GM12878 (cell line): ENCODE measurements at regions not wholly inside any gene's neighbourhood (a gene's known extent, or its start where the extent isn't known, plus 50 kb on each side); places are given as distances from the start of the nearest gene placed in this dataset.

Experiments
- ATAC-seq: fragments of 200-7000 bp; cut with Tn5 transposase; 3 replicates; pipeline ENCODE4 v1.9.1; 2020; ENCODE audit warnings: mild to moderate bottlenecking, moderate library complexity
- BruUV-seq: library from RNA; stranded (reverse); fragments of 400-500 nt; replicated peaks from 2 replicates; lab custom pipeline; 2021; lab: Mats Ljungman, UMichigan
- CTCF ChIA-PET: fragments of 300-600 bp; sonication (Branson Sonifier 250); formaldehyde crosslinking; extraction: SDS; loops from one replicate; lab custom pipeline; 2021; ENCODE audit warnings: inconsistent platforms; lab: Yijun Ruan, JAX
- POLR2A ChIA-PET: fragments of 350-600 bp; formaldehyde crosslinking; extraction: SDS; loops from one replicate; lab custom pipeline; 2021; ENCODE audit warnings: inconsistent platforms; lab: Charles Lee
- RAD21 ChIA-PET: fragments of 300-600 bp; sonication (Branson Sonifier 250); formaldehyde crosslinking; loops from one replicate; lab custom pipeline; 2023; ENCODE audit warnings: antibody characterized with exemption; ENCODE audit not compliant: unreplicated experiment; lab: Charles Lee
- SMC1A ChIA-PET: fragments of 300-600 bp; sonication (Branson Sonifier 250); formaldehyde crosslinking; loops from one replicate; lab custom pipeline; 2023; ENCODE audit not compliant: unreplicated experiment, uncharacterized antibody; lab: Charles Lee
- DNase-seq: peaks from one replicate; pipeline ENCODE4 v3.0.0-alpha.2; 2011; ENCODE audit warnings: low read depth, low spot score
- FAIRE-seq: peaks from 3 replicates; lab custom pipeline; 2011; peaks lifted over from hg19 to GRCh38; lab: Jason Lieb, UNC
- H2AFZ ChIP-seq: 2 replicates; pipeline ENCODE4 v1.6.0; 2011; ENCODE audit warnings: low read depth, low read length, control low read depth; ENCODE audit not compliant: control insufficient read depth
- H3K27ac ChIP-seq: 2 replicates; pipeline ENCODE4 v1.5.1; 2011; ENCODE audit warnings: control low read depth; ENCODE audit not compliant: control insufficient read depth, insufficient read depth
- H3K27me3 ChIP-seq, 2 experiments: replicated peaks in 1 of 2; 2 replicates each; pipeline versions ENCODE4 v1.6.0 to v1.6.1; 2011; ENCODE audit warnings: low read length in 1 of 2; ENCODE audit not compliant: control insufficient read depth in 2 of 2, insufficient read depth in 2 of 2
- H3K36me3 ChIP-seq, 2 experiments: 2 replicates each; pipeline ENCODE4 v1.5.1; 2011; ENCODE audit warnings: low read length in 1 of 2; ENCODE audit not compliant: control insufficient read depth in 2 of 2, insufficient read depth in 2 of 2
- H3K4me1 ChIP-seq: 2 replicates; pipeline ENCODE4 v1.6.1; 2011; ENCODE audit warnings: mild to moderate bottlenecking, low read length, moderate library complexity, mixed read lengths; ENCODE audit not compliant: control insufficient read depth, insufficient read depth
- H3K4me2 ChIP-seq: 2 replicates; pipeline ENCODE4 v1.6.0; 2011; ENCODE audit warnings: control low read depth; ENCODE audit not compliant: control insufficient read depth, insufficient read depth
- H3K4me3 ChIP-seq: fragments of 200-600 bp; sonication (generic); 2 replicates; pipeline ENCODE4 v1.5.1; 2016
- H3K79me2 ChIP-seq: 2 replicates; pipeline ENCODE4 v1.6.0; 2011; ENCODE audit warnings: low read length; ENCODE audit not compliant: control insufficient read depth, insufficient read depth
- H3K9ac ChIP-seq: 2 replicates; pipeline ENCODE4 v1.8.0; 2011; ENCODE audit warnings: low read length, control low read depth, mixed read lengths; ENCODE audit not compliant: control insufficient read depth, insufficient read depth
- H3K9me3 ChIP-seq: replicated peaks from 3 replicates; pipeline ENCODE4 v1.5.1; 2011; ENCODE audit warnings: mild to moderate bottlenecking, low read length; ENCODE audit not compliant: control insufficient read depth, insufficient read depth
- H4K20me1 ChIP-seq: 2 replicates; pipeline ENCODE4 v1.6.0; 2011; ENCODE audit not compliant: control insufficient read depth, insufficient read depth
- ETV6 ChIP-seq, 2 experiments: fragments of 450-650 bp in 1 of 2; IDR thresholded peaks in 1 of 2; conservative IDR thresholded peaks in 1 of 2; 2 replicates each; pipeline ENCODE4 v1.6.1; 2014; ENCODE audit warnings: antibody characterized with exemption in 1 of 2, borderline replicate concordance in 1 of 2, low read depth in 1 of 2, mild to moderate bottlenecking in 1 of 2, moderate library complexity in 1 of 2
- HDGF ChIP-seq: fragments of 450-650 bp; IDR thresholded peaks from 2 replicates; pipeline ENCODE4 v1.6.1; 2016; ENCODE audit warnings: antibody characterized with exemption
- JUND ChIP-seq: IDR thresholded peaks from 2 replicates; pipeline ENCODE4 v1.6.1; 2012; ENCODE audit warnings: low read depth, mild to moderate bottlenecking, low read length, improper control_type of control experiment, moderate library complexity
- NFYB ChIP-seq: IDR thresholded peaks from 2 replicates; pipeline ENCODE4 v1.6.1; 2011; ENCODE audit warnings: low read depth, mild to moderate bottlenecking, low read length, improper control_type of control experiment, moderate library complexity; ENCODE audit not compliant: insufficient read depth
- NRF1 ChIP-seq: conservative IDR thresholded peaks from 2 replicates; pipeline ENCODE4 v1.6.1; 2011; ENCODE audit warnings: mild to moderate bottlenecking, low read depth, low read length, improper control_type of control experiment
- RUNX3 ChIP-seq: IDR thresholded peaks from 2 replicates; pipeline ENCODE4 v1.6.1; 2012; ENCODE audit warnings: low read length, inconsistent platforms
- WGBS: methylation state at CpG from one replicate; pipeline ENCODE4 v1.1.6; 2016; ENCODE audit warnings: low lambda C conversion rate; ENCODE audit not compliant: insufficient replicate concordance, insufficient coverage; ENCODE audit errors: missing lambda C conversion rate; 5-methylcytosine and 5-hydroxymethylcytosine counted together
- in situ Hi-C: fragments of 300-500 bp; cut with MboI; formaldehyde crosslinking; loops from 9 replicates; pipeline ENCODE4 v1.14.3; 2018; ENCODE audit warnings: mixed read lengths
- intact Hi-C: fragments of 100-400 bp; cut with micrococcal nuclease; formaldehyde crosslinking; loops from one replicate; pipeline ENCODE4 v1.14.2; 2022; ENCODE audit not compliant: unreplicated experiment
- TF ChIP-seq, protein P1 (sequence below): fragments of 450-650 bp; IDR thresholded peaks from 2 replicates; pipeline ENCODE4 v1.6.1; 2016; ENCODE audit warnings: mild to moderate bottlenecking, moderate library complexity, borderline replicate concordance
- TF ChIP-seq, protein P2 (sequence below): IDR thresholded peaks from 2 replicates; pipeline ENCODE4 v1.6.1; 2011; ENCODE audit warnings: borderline replicate concordance, low read depth, mild to moderate bottlenecking, moderate library complexity, mixed read lengths, low read length; ENCODE audit not compliant: insufficient read depth; ENCODE audit errors: extremely low read length
- TF ChIP-seq, protein P3 (sequence below): fragments of 450-650 bp; IDR thresholded peaks from 2 replicates; pipeline ENCODE4 v1.6.1; 2017; ENCODE audit warnings: mild to moderate bottlenecking, moderate library complexity

DNA sequence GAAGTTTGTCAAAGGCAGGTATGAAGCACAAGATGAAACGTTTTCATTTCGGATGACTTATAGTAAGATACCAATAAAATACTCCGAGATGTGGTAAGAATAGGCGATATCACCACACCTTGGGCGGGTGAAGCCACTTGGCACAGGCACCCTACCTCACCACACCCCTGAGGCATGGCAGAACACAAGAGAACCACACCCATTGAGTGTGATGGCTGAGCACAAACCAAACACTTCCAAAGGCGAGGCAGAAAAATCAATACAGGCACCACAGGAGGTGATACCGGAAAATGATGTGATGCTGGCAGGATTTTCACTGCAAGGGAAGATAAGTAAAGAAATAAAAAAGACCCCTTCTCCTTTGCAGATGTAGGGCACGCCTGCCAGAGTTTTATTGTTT is 332.9 kb upstream of the PRDM1 start (continued):
- TF ChIP-seq ETV6 (conservative IDR thresholded peaks at IDR 0.05 in 1 of 2, IDR thresholded peaks at IDR 0.05 in 1 of 2; ENCODE audit: borderline replicate concordance in 1 of 2, low read depth in 1 of 2) (no peak), NRF1 (no peak)

DNA sequence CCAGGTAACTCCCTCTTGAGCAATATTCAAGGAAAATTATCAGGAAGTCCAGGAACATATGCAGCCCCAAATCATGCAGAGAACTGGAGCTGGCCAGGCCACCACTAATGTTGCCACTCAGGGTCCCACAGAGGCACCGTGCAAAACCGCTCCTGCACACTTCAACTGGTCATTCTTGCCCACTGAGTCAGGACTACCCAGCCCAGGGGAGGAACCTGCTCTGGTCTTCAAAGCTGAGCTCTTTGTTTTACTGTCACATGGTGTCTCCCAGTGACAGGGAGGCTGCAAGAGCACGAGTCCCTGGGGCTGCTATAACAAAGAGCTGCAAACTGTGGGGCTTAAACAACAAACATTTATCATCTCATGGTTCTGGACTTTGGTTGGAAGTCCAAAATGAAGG is 336.0 kb upstream of the PRDM1 start:
- intact Hi-C loops: no loop called here
- FAIRE-seq (no peak), DNase-seq (no peak), ATAC-seq (no peak)
- RAD21 ChIA-PET: interaction anchor here (1.1 to 1.3 kb wide), 2 partner anchors 337 to 473 kb away, joined by 3 read pairs; no protein-coding TSS in a partner anchor
- H3K4me3 ChIP-seq: no peak overlapping the region
- H3K79me2 ChIP-seq: no peaks in the 10 kb centered on the region
- H2AFZ ChIP-seq: no peak overlapping the region
- no TSS peak for BruUV-seq
- H3K4me1 ChIP-seq: peaks cover 13% of the 10 kb centered on the region
- CTCF ChIA-PET: interaction anchor here (1.1 to 1.5 kb wide), 2 partner anchors 268 to 318 kb away, joined by 3 to 4 read pairs; no protein-coding TSS in a partner anchor
- TF ChIP-seq, protein P1, sequence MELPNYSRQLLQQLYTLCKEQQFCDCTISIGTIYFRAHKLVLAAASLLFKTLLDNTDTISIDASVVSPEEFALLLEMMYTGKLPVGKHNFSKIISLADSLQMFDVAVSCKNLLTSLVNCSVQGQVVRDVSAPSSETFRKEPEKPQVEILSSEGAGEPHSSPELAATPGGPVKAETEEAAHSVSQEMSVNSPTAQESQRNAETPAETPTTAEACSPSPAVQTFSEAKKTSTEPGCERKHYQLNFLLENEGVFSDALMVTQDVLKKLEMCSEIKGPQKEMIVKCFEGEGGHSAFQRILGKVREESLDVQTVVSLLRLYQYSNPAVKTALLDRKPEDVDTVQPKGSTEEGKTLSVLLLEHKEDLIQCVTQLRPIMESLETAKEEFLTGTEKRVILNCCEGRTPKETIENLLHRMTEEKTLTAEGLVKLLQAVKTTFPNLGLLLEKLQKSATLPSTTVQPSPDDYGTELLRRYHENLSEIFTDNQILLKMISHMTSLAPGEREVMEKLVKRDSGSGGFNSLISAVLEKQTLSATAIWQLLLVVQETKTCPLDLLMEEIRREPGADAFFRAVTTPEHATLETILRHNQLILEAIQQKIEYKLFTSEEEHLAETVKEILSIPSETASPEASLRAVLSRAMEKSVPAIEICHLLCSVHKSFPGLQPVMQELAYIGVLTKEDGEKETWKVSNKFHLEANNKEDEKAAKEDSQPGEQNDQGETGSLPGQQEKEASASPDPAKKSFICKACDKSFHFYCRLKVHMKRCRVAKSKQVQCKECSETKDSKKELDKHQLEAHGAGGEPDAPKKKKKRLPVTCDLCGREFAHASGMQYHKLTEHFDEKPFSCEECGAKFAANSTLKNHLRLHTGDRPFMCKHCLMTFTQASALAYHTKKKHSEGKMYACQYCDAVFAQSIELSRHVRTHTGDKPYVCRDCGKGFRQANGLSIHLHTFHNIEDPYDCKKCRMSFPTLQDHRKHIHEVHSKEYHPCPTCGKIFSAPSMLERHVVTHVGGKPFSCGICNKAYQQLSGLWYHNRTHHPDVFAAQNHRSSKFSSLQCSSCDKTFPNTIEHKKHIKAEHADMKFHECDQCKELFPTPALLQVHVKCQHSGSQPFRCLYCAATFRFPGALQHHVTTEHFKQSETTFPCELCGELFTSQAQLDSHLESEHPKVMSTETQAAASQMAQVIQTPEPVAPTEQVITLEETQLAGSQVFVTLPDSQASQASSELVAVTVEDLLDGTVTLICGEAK: no peak
- TF ChIP-seq JUND: no peak
- TF ChIP-seq, protein P2, sequence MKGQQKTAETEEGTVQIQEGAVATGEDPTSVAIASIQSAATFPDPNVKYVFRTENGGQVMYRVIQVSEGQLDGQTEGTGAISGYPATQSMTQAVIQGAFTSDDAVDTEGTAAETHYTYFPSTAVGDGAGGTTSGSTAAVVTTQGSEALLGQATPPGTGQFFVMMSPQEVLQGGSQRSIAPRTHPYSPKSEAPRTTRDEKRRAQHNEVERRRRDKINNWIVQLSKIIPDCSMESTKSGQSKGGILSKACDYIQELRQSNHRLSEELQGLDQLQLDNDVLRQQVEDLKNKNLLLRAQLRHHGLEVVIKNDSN: no peak
- TF ChIP-seq HDGF: no peak
- no peak for TF ChIP-seq ETV6 (conservative IDR thresholded peaks at IDR 0.05 in 1 of 2, IDR thresholded peaks at IDR 0.05 in 1 of 2; ENCODE audit: borderline replicate concordance in 1 of 2, low read depth in 1 of 2)
- TF ChIP-seq, protein P3, sequence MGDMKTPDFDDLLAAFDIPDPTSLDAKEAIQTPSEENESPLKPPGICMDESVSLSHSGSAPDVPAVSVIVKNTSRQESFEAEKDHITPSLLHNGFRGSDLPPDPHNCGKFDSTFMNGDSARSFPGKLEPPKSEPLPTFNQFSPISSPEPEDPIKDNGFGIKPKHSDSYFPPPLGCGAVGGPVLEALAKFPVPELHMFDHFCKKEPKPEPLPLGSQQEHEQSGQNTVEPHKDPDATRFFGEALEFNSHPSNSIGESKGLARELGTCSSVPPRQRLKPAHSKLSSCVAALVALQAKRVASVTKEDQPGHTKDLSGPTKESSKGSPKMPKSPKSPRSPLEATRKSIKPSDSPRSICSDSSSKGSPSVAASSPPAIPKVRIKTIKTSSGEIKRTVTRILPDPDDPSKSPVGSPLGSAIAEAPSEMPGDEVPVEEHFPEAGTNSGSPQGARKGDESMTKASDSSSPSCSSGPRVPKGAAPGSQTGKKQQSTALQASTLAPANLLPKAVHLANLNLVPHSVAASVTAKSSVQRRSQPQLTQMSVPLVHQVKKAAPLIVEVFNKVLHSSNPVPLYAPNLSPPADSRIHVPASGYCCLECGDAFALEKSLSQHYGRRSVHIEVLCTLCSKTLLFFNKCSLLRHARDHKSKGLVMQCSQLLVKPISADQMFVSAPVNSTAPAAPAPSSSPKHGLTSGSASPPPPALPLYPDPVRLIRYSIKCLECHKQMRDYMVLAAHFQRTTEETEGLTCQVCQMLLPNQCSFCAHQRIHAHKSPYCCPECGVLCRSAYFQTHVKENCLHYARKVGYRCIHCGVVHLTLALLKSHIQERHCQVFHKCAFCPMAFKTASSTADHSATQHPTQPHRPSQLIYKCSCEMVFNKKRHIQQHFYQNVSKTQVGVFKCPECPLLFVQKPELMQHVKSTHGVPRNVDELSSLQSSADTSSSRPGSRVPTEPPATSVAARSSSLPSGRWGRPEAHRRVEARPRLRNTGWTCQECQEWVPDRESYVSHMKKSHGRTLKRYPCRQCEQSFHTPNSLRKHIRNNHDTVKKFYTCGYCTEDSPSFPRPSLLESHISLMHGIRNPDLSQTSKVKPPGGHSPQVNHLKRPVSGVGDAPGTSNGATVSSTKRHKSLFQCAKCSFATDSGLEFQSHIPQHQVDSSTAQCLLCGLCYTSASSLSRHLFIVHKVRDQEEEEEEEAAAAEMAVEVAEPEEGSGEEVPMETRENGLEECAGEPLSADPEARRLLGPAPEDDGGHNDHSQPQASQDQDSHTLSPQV: no peak
- TF ChIP-seq RUNX3: no peak
- TF ChIP-seq NFYB: no peak
- no peaks in the 10 kb centered on the region for H3K27me3 ChIP-seq
- in situ Hi-C loops: no loop called here
- no peak overlapping the region for H3K27ac ChIP-seq
- 73% methylated on average over 3 of the region's 3 CpGs for WGBS
- H3K9me3 ChIP-seq: no peaks in the 10 kb centered on the region; the same call in 2 of the 3 replicates
- no peaks in the 10 kb centered on the region for H4K20me1 ChIP-seq
- no peaks in the 10 kb centered on the region for H3K36me3 ChIP-seq
- H3K9ac ChIP-seq: no peak overlapping the region
- POLR2A ChIA-PET: no interaction called here
- no peak overlapping the region for H3K4me2 ChIP-seq
- SMC1A ChIA-PET: interaction anchor here (0.7 to 1.9 kb wide), 4 partner anchors 9 to 336 kb away, joined by 3 to 6 read pairs (median 3); partner anchors contain the start of gene PRDM1
